Neural progenitor cell (in vitro differentiated cells): ENCODE measurements at regions not wholly inside any gene's neighbourhood (a gene's known extent, or its start where the extent isn't known, plus 50 kb on each side); places are given as distances from the start of the nearest gene placed in this dataset.

Source experiments
- DNase-seq: peaks from one replicate; pipeline ENCODE4 v3.0.0-alpha.2; 2016; ENCODE audit warnings: low spot score
- H2AFZ ChIP-seq: fragments of 200-600 bp; sonication (generic); replicated peaks from 2 replicates; pipeline ENCODE4 v1.6.1; 2016; ENCODE audit warnings: antibody characterized with exemption
- H3F3A ChIP-seq: fragments of 200-600 bp; sonication (generic); 2 replicates; pipeline ENCODE4 v1.6.1; 2016; ENCODE audit warnings: antibody characterized with exemption, low read depth
- H3K27ac ChIP-seq: fragments of 200-600 bp; sonication (generic); 2 replicates; pipeline ENCODE4 v1.5.1; 2016; ENCODE audit warnings: mild to moderate bottlenecking
- H3K27me3 ChIP-seq: fragments of 200-600 bp; sonication (generic); 2 replicates; pipeline ENCODE4 v1.6.1; 2016; ENCODE audit warnings: mild to moderate bottlenecking, moderate library complexity
- H3K36me3 ChIP-seq: fragments of 200-600 bp; sonication (generic); 2 replicates; pipeline ENCODE4 v1.5.1; 2016
- H3K4me1 ChIP-seq: fragments of 200-600 bp; sonication (generic); 2 replicates; pipeline ENCODE4 v1.6.1; 2016; ENCODE audit warnings: mixed run types
- H3K4me2 ChIP-seq: fragments of 200-600 bp; sonication (generic); 2 replicates; pipeline ENCODE4 v1.6.1; 2016
- H3K4me3 ChIP-seq: fragments of 200-600 bp; sonication (generic); 2 replicates; pipeline ENCODE4 v1.5.1; 2016
- H3K79me2 ChIP-seq: fragments of 200-600 bp; sonication (generic); 2 replicates; pipeline ENCODE4 v1.6.1; 2016; ENCODE audit warnings: low read depth
- H3K9ac ChIP-seq: fragments of 200-600 bp; sonication (generic); 2 replicates; pipeline ENCODE4 v1.6.1; 2016
- H3K9me3 ChIP-seq: fragments of 200-600 bp; sonication (generic); 2 replicates; pipeline ENCODE4 v1.5.1; 2016; ENCODE audit warnings: low read depth
- H4K20me1 ChIP-seq: fragments of 200-600 bp; sonication (generic); 2 replicates; pipeline ENCODE4 v1.6.1; 2016; ENCODE audit warnings: low read depth
- H3K27ac Mint-ChIP-seq: 3 replicates; pipeline ENCODE4 v1.8.0; 2021; ENCODE audit warnings: mixed read lengths
- H3K27me3 Mint-ChIP-seq: 2 replicates; pipeline ENCODE4 v1.8.0; 2022; ENCODE audit warnings: low read depth, mild to moderate bottlenecking, inconsistent platforms, moderate library complexity, mixed read lengths; ENCODE audit not compliant: insufficient read depth
- H3K36me3 Mint-ChIP-seq: 3 replicates; pipeline ENCODE4 v1.8.0; 2021; ENCODE audit warnings: mixed read lengths
- H3K4me1 Mint-ChIP-seq: 3 replicates; pipeline ENCODE4 v1.8.0; 2021; ENCODE audit warnings: mixed read lengths
- H3K4me3 Mint-ChIP-seq: 3 replicates; pipeline ENCODE4 v1.8.0; 2021; ENCODE audit warnings: mild to moderate bottlenecking, moderate library complexity, mixed read lengths
- H3K9me3 Mint-ChIP-seq: 3 replicates; pipeline ENCODE4 v1.8.0; 2020; ENCODE audit warnings: mixed read lengths
- CTCF ChIP-seq: fragments of 200-600 bp; sonication (generic); IDR thresholded peaks from 2 replicates; pipeline ENCODE4 v1.5.1; 2017; ENCODE audit warnings: antibody characterized with exemption, mild to moderate bottlenecking
- EZH2 ChIP-seq: fragments of 200-600 bp; sonication (generic); IDR thresholded peaks from 2 replicates; pipeline ENCODE4 v1.6.1; 2017; ENCODE audit warnings: antibody characterized with exemption, mild to moderate bottlenecking, moderate library complexity
- EZH2phosphoT487 ChIP-seq: fragments of 200-600 bp; sonication (generic); IDR thresholded peaks from 2 replicates; pipeline ENCODE4 v1.6.1; 2017; ENCODE audit warnings: antibody characterized with exemption

- Histone ChIP-seq H2AFZ (no peak overlapping the region), H3K9me3 (no peaks in the 10 kb centered on the region), H3K4me3 (no peak overlapping the region), H3K79me2 (no peaks in the 10 kb centered on the region), H3K9ac (no peak overlapping the region), H3K4me1 (no peaks in the 10 kb centered on the region), H3K4me2 (no peak overlapping the region), H3F3A (no peaks in the 10 kb centered on the region), H3K27me3 (no peaks in the 10 kb centered on the region), H3K36me3 (no peaks in the 10 kb centered on the region), H3K27ac (no peak overlapping the region), H4K20me1 (no peaks in the 10 kb centered on the region)
- Mint-ChIP-seq H3K9me3 (peaks cover 2% of the 10 kb centered on the region), H3K4me3 (no peak overlapping the region), H3K27ac (no peak overlapping the region), H3K36me3 (no peaks in the 10 kb centered on the region), H3K4me1 (no peaks in the 10 kb centered on the region), H3K27me3 (peaks cover 2% of the 10 kb centered on the region)
- no peak for TF ChIP-seq EZH2
- no peak for TF ChIP-seq CTCF
- no peak for TF ChIP-seq EZH2phosphoT487
- DNase-seq, result no peak
Observed at GRCh38 chr11:93034723-93035039, 65.2 kb downstream of the MTNR1B start.

GRCh38 chr11:93038521-93038920 lies 69.1 kb downstream of the MTNR1B start:
- no peak for DNase-seq
- H3K9me3 ChIP-seq, result peaks cover 7% of the 10 kb centered on the region
- H3K4me2 ChIP-seq, result no peak overlapping the region
- H3K4me1 ChIP-seq, result no peaks in the 10 kb centered on the region
- H3F3A ChIP-seq, result no peaks in the 10 kb centered on the region
- Mint-ChIP-seq H3K36me3 (no peaks in the 10 kb centered on the region), H3K27me3 (peaks cover 2% of the 10 kb centered on the region), H3K27ac (no peak overlapping the region), H3K9me3 (peaks cover 14% of the 10 kb centered on the region), H3K4me3 (no peak overlapping the region), H3K4me1 (no peaks in the 10 kb centered on the region)
- no peak overlapping the region for H3K4me3 ChIP-seq
- H2AFZ ChIP-seq, result no peak overlapping the region
- no peaks in the 10 kb centered on the region for H3K79me2 ChIP-seq
- TF ChIP-seq CTCF (no peak), EZH2 (no peak), EZH2phosphoT487 (no peak)
- H3K27me3 ChIP-seq, result no peaks in the 10 kb centered on the region
- no peak overlapping the region for H3K9ac ChIP-seq
- H3K27ac ChIP-seq, result no peak overlapping the region
- H4K20me1 ChIP-seq, result no peaks in the 10 kb centered on the region
- H3K36me3 ChIP-seq, result no peaks in the 10 kb centered on the region

DNA sequence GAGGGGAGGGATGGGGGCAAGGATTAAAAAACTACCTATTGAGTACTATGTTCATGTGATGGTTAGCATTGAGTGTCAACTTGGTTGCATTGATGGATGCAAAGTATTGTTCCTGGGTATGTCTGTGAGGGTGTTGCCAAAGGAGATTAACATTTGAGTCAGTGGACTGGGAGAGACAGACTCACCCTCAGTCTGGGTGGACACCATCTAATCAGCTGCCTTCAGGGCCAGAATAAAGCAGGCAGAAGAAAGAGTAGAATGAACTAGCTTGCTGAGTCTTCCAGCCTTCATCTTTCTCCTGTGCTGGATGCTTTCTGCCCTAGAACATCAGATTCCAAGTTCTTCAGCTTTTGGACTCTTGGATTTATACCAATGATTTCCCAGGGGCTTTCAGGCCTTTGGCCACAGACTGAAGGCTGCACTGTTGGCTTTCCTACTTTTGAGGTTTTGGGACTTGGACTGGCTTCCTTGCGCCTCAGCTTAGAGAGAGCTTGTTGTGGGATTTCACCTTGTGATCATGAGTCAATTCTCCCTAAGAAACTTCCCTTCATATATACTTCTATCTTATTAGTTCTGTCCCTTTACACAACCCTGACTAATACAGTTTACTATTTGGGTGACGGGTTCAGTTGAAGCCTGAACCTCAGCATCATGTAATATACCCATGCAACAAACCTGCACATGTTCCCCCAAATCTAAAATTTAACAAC lies 70.2 kb downstream of the MTNR1B start:
- Mint-ChIP-seq H3K36me3 (no peaks in the 10 kb centered on the region), H3K9me3 (peaks cover 22% of the 10 kb centered on the region), H3K4me3 (no peak overlapping the region), H3K4me1 (no peaks in the 10 kb centered on the region), H3K27ac (no peak overlapping the region), H3K27me3 (peaks cover 2% of the 10 kb centered on the region)
- no peak for DNase-seq
- peaks cover 7% of the 10 kb centered on the region for H3K9me3 ChIP-seq
- H3K27ac ChIP-seq, result no peak overlapping the region
- H3K4me1 ChIP-seq, result no peaks in the 10 kb centered on the region
- no peak overlapping the region for H3K4me3 ChIP-seq
- H3K4me2 ChIP-seq, result no peak overlapping the region
- no peak overlapping the region for H3K9ac ChIP-seq
- TF ChIP-seq CTCF (no peak), EZH2 (no peak), EZH2phosphoT487 (no peak)
- no peaks in the 10 kb centered on the region for H3K27me3 ChIP-seq
- H3K36me3 ChIP-seq, result no peaks in the 10 kb centered on the region
- no peaks in the 10 kb centered on the region for H4K20me1 ChIP-seq
- no peak overlapping the region for H2AFZ ChIP-seq
- H3K79me2 ChIP-seq, result no peaks in the 10 kb centered on the region
- no peaks in the 10 kb centered on the region for H3F3A ChIP-seq
